ENCODE measurements at regions not wholly inside any gene's neighbourhood (a gene's known extent, or its start where the extent isn't known, plus 50 kb on each side); places are given as distances from the start of the nearest gene placed in this dataset.

GRCh38 chr10:120641695-120642094 lies 184.7 kb downstream of the PLPP4 start:
- no peak for TF ChIP-seq CTCF (conservative IDR thresholded peaks at IDR 0.05; ENCODE audit: low read length)
- DNase-seq (ENCODE audit: low read depth), result no peak
- H3K4me3 ChIP-seq (ENCODE audit: low read length), result no peak overlapping the region

- DNase-seq (ENCODE audit: low read depth), result no peak
- no peak overlapping the region for H3K4me3 ChIP-seq (ENCODE audit: low read length)
- no peak for TF ChIP-seq CTCF (conservative IDR thresholded peaks at IDR 0.05; ENCODE audit: low read length)
Observed at GRCh38 chr10:120643351-120643750, 186.3 kb downstream of the PLPP4 start.

- no peak overlapping the region for H3K4me3 ChIP-seq (ENCODE audit: low read length)
- TF ChIP-seq CTCF (conservative IDR thresholded peaks at IDR 0.05; ENCODE audit: low read length), result no peak
- DNase-seq (ENCODE audit: low read depth), result no peak
Observed at GRCh38 chr10:120644556-120645410, 187.8 kb downstream of the PLPP4 start.

DNA sequence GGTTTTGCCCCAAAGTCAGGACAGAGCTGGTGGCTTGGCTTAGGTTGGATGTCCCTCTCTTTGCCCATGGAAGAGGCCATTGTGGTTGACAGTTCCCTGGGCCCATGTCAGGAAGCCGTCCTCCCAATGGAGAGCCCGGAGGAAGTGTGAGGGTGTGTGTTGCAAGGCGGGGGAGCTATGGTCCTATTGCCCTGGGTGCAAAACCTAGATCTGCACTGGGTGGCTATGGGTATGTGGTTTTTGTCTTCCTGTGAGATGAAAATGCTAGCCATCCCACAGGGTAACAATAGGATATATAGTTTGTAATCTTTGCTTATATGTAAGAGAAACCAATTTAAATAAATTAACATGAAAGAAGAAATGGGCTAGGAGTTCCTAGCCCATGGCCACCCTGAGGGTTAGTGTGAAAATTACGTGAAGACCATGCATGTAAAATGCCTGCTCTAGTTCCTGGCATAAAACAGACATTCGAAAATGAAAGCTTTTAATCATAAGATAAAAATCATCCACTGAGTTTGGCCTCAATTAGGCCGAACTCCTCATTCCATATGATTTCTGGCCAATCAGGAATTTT lies 189.2 kb downstream of the PLPP4 start:
- DNase-seq (ENCODE audit: low read depth), result no peak
- no peak overlapping the region for H3K4me3 ChIP-seq (ENCODE audit: low read length)
- TF ChIP-seq CTCF (conservative IDR thresholded peaks at IDR 0.05; ENCODE audit: low read length), result no peak

DNA sequence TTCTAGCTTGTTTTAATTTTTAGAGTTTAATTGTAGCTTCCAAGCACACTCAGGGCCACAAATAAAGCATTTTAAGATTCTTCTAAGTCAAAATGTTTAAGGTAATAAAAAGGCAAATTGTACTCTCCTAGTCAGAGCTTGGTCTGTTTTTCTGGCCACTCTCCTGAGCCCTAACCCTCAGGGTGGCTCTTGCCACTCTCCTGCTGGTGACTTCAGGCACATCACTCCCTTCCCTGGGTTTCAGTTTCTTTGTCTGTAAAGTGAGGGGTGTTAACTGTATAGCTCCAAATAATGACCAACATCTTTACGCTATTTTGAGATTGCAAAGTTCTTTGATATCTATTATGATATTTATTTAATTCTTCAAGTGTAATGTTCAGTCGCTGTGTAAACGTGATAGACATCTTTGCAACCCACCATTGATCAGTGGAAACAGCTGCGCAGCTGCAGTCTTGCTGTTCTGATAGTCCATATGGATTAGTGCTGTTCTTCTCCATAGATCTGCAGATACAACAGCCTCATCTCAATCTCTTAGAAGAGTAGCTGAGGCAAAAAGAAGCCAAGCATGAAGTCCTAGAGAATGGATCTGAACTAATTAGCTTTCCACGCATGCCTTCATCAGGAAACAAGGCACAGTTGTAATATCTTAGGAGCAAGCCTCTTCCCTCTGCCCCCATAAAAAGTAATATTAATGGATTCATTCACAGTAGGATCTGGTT lies 189.9 kb downstream of the PLPP4 start:
- TF ChIP-seq CTCF (conservative IDR thresholded peaks at IDR 0.05; ENCODE audit: low read length), result peak; percentile 38
- no peak overlapping the region for H3K4me3 ChIP-seq (ENCODE audit: low read length)
- no peak for DNase-seq (ENCODE audit: low read depth)

DNA sequence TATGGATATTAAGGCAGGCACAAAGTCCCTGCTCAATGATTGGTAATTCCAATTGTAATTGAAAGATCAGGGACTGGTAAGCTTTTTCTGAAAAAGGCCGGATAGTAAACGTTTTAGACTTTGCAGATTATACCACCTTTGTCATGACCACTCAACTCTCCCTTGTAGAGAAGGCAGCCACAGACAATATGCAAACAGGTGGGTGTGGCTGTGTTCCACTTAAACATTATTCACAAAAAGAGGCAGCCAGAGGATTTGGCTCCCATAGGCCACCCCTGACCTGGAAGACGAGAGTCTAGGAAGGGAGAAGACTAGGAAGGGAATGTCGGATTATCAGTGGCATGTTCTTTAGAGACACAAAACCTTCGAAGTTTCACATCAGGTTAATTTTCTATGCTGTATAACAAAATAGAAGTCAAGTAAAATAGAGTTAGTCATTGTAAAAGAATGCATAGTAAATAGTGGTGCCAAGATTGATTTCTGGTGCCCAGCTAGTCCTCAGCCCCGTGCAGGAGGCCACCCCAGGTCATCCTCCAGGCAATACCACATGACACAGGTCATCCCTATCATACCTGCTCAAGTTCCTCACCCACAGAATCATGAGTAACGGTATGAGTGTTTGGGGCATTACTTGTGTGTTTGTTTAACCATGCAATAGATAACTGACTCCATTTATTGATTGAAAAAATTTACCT lies 193.8 kb downstream of the PLPP4 start:
- H3K4me3 ChIP-seq (ENCODE audit: low read length), result no peak overlapping the region
- no peak for TF ChIP-seq CTCF (conservative IDR thresholded peaks at IDR 0.05; ENCODE audit: low read length)
- no peak for DNase-seq (ENCODE audit: low read depth)

Measured in AG10803 (cell line).